ENCODE measurements at regions not wholly inside any gene's neighbourhood (a gene's known extent, or its start where the extent isn't known, plus 50 kb on each side); places are given as distances from the start of the nearest gene placed in this dataset.

DNA sequence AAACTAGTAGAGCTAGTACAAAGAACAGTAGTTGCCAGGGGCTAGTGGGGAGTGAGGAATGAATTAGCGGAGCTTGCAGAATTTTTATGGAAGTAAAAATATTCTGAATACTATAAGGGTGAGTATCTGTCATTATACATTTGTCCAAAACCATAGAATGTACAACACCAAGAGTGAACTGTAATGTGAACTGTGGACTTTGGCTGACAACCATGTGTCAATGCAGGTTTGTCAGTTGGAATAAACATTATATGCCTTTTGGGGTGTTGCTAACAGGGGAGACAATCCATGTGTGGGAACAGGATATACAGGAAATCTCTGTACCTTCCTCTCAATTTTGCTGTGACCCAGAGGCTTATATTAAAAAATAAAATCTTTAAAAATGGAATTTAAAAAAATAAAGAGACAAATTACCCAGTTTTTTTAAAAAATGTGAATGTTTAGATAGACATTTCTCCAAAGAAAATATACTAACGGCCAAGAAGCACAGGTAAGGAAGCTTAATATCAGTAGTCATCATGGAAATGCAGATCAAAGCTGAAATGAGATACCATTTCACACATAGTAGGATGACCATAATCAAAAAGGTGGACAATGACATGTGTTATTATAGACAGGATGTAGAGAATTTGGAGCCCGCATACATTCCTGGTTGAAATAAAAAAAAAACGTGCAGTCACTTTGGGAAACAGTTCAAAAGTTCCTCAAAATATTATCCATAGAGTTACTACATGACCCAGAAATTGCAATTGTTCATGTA is 899.8 kb downstream of the RAB28 start:
- no peaks in the 10 kb centered on the region for H3F3A ChIP-seq (replicated peaks; ENCODE audit: insufficient read depth)
- no peaks in the 10 kb centered on the region for H3K36me3 ChIP-seq (replicated peaks in 1 of 2; ENCODE audit: control insufficient read depth in 1 of 2, insufficient read depth in 2 of 2, low read length in 1 of 2)
- H3K9me3 ChIP-seq, result no peaks in the 10 kb centered on the region
- H3K9me2 ChIP-seq, result no peaks in the 10 kb centered on the region
- TF ChIP-seq FOXJ3 (CRISPR knock-in tag; IDR thresholded peaks at IDR 0.05) (no peak), USF2 (IDR thresholded peaks at IDR 0.05; ENCODE audit: borderline replicate concordance, low read depth, low read length) (no peak), CHD2 (IDR thresholded peaks at IDR 0.05; ENCODE audit: low read length, partially characterized antibody) (no peak), POLR2AphosphoS5 (IDR thresholded peaks at IDR 0.05; ENCODE audit: low read depth, low read length) (no peak)
- 24% methylated on average over 4 of the region's 4 CpGs for WGBS (ENCODE audit: low lambda C conversion rate)
- no peaks in the 10 kb centered on the region for H3K79me2 ChIP-seq (ENCODE audit: insufficient read depth)
- ChIA-PET POLR2A (no interaction called here), CTCF (interaction anchor here (0.8 kb wide), 1 partner anchor 997 kb away, joined by 3 read pairs; no protein-coding TSS in a partner anchor)
- H3K4me2 ChIP-seq, result no peak overlapping the region
- no peaks in the 10 kb centered on the region for H4K20me1 ChIP-seq (ENCODE audit: insufficient read depth)
- no peak overlapping the region for H3K4me3 ChIP-seq (ENCODE audit: low read depth in 2 of 2, low read length in 1 of 2)
- H3K27me3 ChIP-seq (ENCODE audit: insufficient read depth), result no peaks in the 10 kb centered on the region
- no peaks in the 10 kb centered on the region for H3K4me1 ChIP-seq (ENCODE audit: control insufficient read depth in 1 of 2, insufficient read depth in 2 of 2, low read depth in 1 of 2, low read length in 1 of 2)
- H3K9ac ChIP-seq, result no peak overlapping the region
- H3K27ac ChIP-seq (ENCODE audit: low read depth in 2 of 2, low read length in 1 of 2), result no peak overlapping the region
- no peak overlapping the region for H2AFZ ChIP-seq (ENCODE audit: low read depth)
- no peak for DNase-seq

DNA sequence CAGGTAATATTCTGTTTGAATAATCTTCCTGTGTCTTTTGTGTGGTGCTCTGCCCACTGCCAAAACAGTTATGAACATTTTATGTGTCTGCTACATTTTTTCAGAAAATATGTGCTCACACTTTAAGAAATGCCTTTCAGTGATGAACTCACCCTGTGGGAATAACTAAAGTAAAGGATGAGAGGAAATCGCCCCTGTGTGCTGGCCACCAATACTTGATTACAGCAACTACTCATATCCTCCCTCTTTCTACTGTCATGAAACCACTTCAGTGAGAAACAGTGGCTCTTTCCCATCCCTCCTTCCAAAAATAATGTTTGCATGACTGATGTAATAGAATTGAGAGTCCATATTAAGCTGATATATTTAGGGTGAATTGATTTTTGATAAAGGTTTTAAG is 900.9 kb downstream of the RAB28 start:
- ChIA-PET POLR2A (no interaction called here), CTCF (interaction anchor here (0.8 kb wide), 1 partner anchor 998 kb away, joined by 3 read pairs; no protein-coding TSS in a partner anchor)
- Histone ChIP-seq H3K9me2 (no peaks in the 10 kb centered on the region), H3K9ac (no peak overlapping the region), H3K4me1 (ENCODE audit: control insufficient read depth in 1 of 2, insufficient read depth in 2 of 2, low read depth in 1 of 2, low read length in 1 of 2) (no peaks in the 10 kb centered on the region), H3K9me3 (no peaks in the 10 kb centered on the region), H3K4me3 (ENCODE audit: low read depth in 2 of 2, low read length in 1 of 2) (no peak overlapping the region), H2AFZ (ENCODE audit: low read depth) (no peak overlapping the region), H3K36me3 (replicated peaks in 1 of 2; ENCODE audit: control insufficient read depth in 1 of 2, insufficient read depth in 2 of 2, low read length in 1 of 2) (no peaks in the 10 kb centered on the region), H3K79me2 (ENCODE audit: insufficient read depth) (no peaks in the 10 kb centered on the region), H3K4me2 (no peak overlapping the region), H3K27ac (ENCODE audit: low read depth in 2 of 2, low read length in 1 of 2) (no peak overlapping the region), H3K27me3 (ENCODE audit: insufficient read depth) (no peaks in the 10 kb centered on the region), H3F3A (replicated peaks; ENCODE audit: insufficient read depth) (no peaks in the 10 kb centered on the region), H4K20me1 (ENCODE audit: insufficient read depth) (no peaks in the 10 kb centered on the region)
- DNase-seq, result no peak
- TF ChIP-seq JUND (IDR thresholded peaks at IDR 0.05) (no peak), FOSL2 (IDR thresholded peaks at IDR 0.05; ENCODE audit: borderline replicate concordance, low read depth) (no peak), RXRA (IDR thresholded peaks at IDR 0.05; ENCODE audit: borderline replicate concordance, low read depth) (no peak), SMC3 (IDR thresholded peaks at IDR 0.05; ENCODE audit: low read depth, low read length) (no peak), EZH2phosphoT487 (IDR thresholded peaks at IDR 0.05; ENCODE audit: borderline replicate concordance, low read depth) (no peak), ZBTB33 (IDR thresholded peaks at IDR 0.05; ENCODE audit: borderline replicate concordance, low read depth) (no peak)
- TF ChIP-seq, protein P1, sequence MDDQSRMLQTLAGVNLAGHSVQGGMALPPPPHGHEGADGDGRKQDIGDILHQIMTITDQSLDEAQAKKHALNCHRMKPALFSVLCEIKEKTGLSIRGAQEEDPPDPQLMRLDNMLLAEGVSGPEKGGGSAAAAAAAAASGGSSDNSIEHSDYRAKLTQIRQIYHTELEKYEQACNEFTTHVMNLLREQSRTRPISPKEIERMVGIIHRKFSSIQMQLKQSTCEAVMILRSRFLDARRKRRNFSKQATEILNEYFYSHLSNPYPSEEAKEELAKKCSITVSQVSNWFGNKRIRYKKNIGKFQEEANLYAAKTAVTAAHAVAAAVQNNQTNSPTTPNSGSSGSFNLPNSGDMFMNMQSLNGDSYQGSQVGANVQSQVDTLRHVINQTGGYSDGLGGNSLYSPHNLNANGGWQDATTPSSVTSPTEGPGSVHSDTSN (IDR thresholded peaks at IDR 0.05), result no peak
- 4% methylated on average over 1 of the region's 1 CpG for WGBS (ENCODE audit: low lambda C conversion rate)
